Breast epithelium (tissue), 3 donors: ENCODE measurements at regions not wholly inside any gene's neighbourhood (a gene's known extent, or its start where the extent isn't known, plus 50 kb on each side); places are given as distances from the start of the nearest gene placed in this dataset.

Source experiments
- POLR2AphosphoS5 ChIP-seq, 3 donors: sonication (generic); formaldehyde crosslinking; IDR thresholded peaks; one replicate each; pipeline ENCODE4 v1.6.1; 2017; ENCODE audit warnings: antibody characterized with exemption in 3 of 3
- TF ChIP-seq, protein P1 (sequence below), 3 donors: fragments of 450-650 bp; IDR thresholded peaks; one replicate each; pipeline ENCODE4 v1.5.1; 2016 to 2017; ENCODE audit warnings: antibody characterized with exemption in 3 of 3, mild to moderate bottlenecking in 3 of 3, moderate library complexity in 3 of 3

GRCh38 chr14:106204063-106204462 lies 677.7 kb downstream of the TMEM121 start:
- TF ChIP-seq, protein P1, sequence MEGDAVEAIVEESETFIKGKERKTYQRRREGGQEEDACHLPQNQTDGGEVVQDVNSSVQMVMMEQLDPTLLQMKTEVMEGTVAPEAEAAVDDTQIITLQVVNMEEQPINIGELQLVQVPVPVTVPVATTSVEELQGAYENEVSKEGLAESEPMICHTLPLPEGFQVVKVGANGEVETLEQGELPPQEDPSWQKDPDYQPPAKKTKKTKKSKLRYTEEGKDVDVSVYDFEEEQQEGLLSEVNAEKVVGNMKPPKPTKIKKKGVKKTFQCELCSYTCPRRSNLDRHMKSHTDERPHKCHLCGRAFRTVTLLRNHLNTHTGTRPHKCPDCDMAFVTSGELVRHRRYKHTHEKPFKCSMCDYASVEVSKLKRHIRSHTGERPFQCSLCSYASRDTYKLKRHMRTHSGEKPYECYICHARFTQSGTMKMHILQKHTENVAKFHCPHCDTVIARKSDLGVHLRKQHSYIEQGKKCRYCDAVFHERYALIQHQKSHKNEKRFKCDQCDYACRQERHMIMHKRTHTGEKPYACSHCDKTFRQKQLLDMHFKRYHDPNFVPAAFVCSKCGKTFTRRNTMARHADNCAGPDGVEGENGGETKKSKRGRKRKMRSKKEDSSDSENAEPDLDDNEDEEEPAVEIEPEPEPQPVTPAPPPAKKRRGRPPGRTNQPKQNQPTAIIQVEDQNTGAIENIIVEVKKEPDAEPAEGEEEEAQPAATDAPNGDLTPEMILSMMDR (IDR thresholded peaks at IDR 0.05): no peak
- no peak for TF ChIP-seq POLR2AphosphoS5 (IDR thresholded peaks at IDR 0.05)
